Fibroblast of lung (primary cell): ENCODE measurements at regions not wholly inside any gene's neighbourhood (a gene's known extent, or its start where the extent isn't known, plus 50 kb on each side); places are given as distances from the start of the nearest gene placed in this dataset.

Source experiments
- DNase-seq, 2 donors: peaks; one replicate each; pipeline versions ENCODE4 v3.0.0 to v3.0.0-alpha.2; 2010; ENCODE audit warnings: low read depth in 2 of 2
- H2AFZ ChIP-seq: 2 replicates; pipeline ENCODE4 v1.5.1; 2012; ENCODE audit warnings: low read length, control low read depth, inconsistent platforms
- H3K27ac ChIP-seq: 2 replicates; pipeline ENCODE4 v1.5.1; 2011; ENCODE audit warnings: low read length, control low read depth; ENCODE audit not compliant: insufficient read depth
- H3K27me3 ChIP-seq: 2 replicates; pipeline ENCODE4 v1.5.1; 2011; ENCODE audit warnings: mild to moderate bottlenecking, low read length; ENCODE audit not compliant: control insufficient read depth, insufficient read depth
- H3K36me3 ChIP-seq: 2 replicates; pipeline ENCODE4 v1.5.1; 2011; ENCODE audit warnings: low read length; ENCODE audit not compliant: control insufficient read depth, insufficient read depth
- H3K4me1 ChIP-seq: 2 replicates; pipeline ENCODE4 v1.5.1; 2011; ENCODE audit warnings: low read length; ENCODE audit not compliant: control insufficient read depth, insufficient read depth; ENCODE audit errors: extremely low read depth
- H3K4me2 ChIP-seq: 2 replicates; pipeline ENCODE4 v1.5.1; 2011; ENCODE audit warnings: low read length, control low read depth; ENCODE audit not compliant: insufficient read depth; ENCODE audit errors: extremely low read depth
- H3K4me3 ChIP-seq, 4 experiments: fragments of 200-600 bp in 1 of 4; sonication (generic) in 1 of 4; replicated peaks in 1 of 4; 2 replicates each; pipeline ENCODE4 v1.5.1; 2011 to 2016; ENCODE audit warnings: low read length in 4 of 4, low read depth in 3 of 4, mild to moderate bottlenecking in 3 of 4, control low read depth in 2 of 4, inconsistent platforms in 1 of 4, mixed read lengths in 1 of 4; ENCODE audit not compliant: insufficient read depth in 1 of 4; ENCODE audit errors: control extremely low read depth in 1 of 4
- H3K79me2 ChIP-seq: 2 replicates; pipeline ENCODE4 v1.5.1; 2012; ENCODE audit warnings: mild to moderate bottlenecking, low read length, inconsistent platforms; ENCODE audit not compliant: control insufficient read depth, insufficient read depth
- H3K9ac ChIP-seq: 2 replicates; pipeline ENCODE4 v1.5.1; 2011; ENCODE audit warnings: mild to moderate bottlenecking, low read length, control low read depth; ENCODE audit not compliant: insufficient read depth
- H3K9me3 ChIP-seq: 2 replicates; pipeline ENCODE4 v1.5.1; 2012; ENCODE audit warnings: low read depth, low read length; ENCODE audit not compliant: control insufficient read depth, insufficient read depth
- H4K20me1 ChIP-seq: 2 replicates; pipeline ENCODE4 v1.5.1; 2011; ENCODE audit warnings: low read length; ENCODE audit not compliant: control insufficient read depth, insufficient read depth; ENCODE audit errors: extremely low read depth
- EZH2 ChIP-seq: IDR thresholded peaks from 2 replicates; pipeline ENCODE4 v1.5.1; 2012; ENCODE audit warnings: low read length, control low read depth, mild to moderate bottlenecking; ENCODE audit errors: missing control alignments
- TF ChIP-seq, protein P1 (sequence below), 2 donors: IDR thresholded peaks in 1 of 2; conservative IDR thresholded peaks in 1 of 2; 1 replicate in 1 of 2; 2 replicates in 1 of 2; pipeline ENCODE4 v1.5.1; 2011 to 2012; ENCODE audit warnings: low read length in 2 of 2, control low read depth in 1 of 2, inconsistent platforms in 1 of 2, low read depth in 1 of 2, mild to moderate bottlenecking in 1 of 2

DNA sequence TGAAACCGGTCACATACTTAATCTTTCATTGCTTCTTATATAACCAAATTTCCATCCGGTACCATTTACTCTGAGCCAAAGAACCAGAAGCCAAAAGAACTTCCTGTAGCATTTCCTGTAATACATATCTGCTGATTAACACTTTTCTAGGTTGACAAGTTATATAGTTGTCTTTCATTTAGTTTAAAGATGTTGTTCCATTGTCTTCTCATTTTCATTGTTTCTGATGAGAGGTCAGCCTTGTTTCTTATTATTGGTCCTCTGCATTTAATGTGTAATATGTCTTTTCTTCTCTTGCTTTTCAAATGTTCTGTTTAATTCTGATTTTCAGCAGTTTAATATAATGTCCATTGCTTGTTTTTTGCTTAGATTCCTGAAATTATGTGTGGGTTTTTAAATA lies 214.5 kb upstream of the CCN2 start:
- Histone ChIP-seq H3K9me3 (no peaks in the 10 kb centered on the region), H3K9ac (no peak overlapping the region), H3K27me3 (no peaks in the 10 kb centered on the region), H3K4me1 (no peaks in the 10 kb centered on the region), H3K27ac (no peak overlapping the region), H4K20me1 (no peaks in the 10 kb centered on the region), H3K79me2 (no peaks in the 10 kb centered on the region), H3K4me2 (no peak overlapping the region), H2AFZ (no peak overlapping the region), H3K4me3 (no peak overlapping the region), H3K36me3 (no peaks in the 10 kb centered on the region)
- no peak for TF ChIP-seq EZH2
- TF ChIP-seq, protein P1, sequence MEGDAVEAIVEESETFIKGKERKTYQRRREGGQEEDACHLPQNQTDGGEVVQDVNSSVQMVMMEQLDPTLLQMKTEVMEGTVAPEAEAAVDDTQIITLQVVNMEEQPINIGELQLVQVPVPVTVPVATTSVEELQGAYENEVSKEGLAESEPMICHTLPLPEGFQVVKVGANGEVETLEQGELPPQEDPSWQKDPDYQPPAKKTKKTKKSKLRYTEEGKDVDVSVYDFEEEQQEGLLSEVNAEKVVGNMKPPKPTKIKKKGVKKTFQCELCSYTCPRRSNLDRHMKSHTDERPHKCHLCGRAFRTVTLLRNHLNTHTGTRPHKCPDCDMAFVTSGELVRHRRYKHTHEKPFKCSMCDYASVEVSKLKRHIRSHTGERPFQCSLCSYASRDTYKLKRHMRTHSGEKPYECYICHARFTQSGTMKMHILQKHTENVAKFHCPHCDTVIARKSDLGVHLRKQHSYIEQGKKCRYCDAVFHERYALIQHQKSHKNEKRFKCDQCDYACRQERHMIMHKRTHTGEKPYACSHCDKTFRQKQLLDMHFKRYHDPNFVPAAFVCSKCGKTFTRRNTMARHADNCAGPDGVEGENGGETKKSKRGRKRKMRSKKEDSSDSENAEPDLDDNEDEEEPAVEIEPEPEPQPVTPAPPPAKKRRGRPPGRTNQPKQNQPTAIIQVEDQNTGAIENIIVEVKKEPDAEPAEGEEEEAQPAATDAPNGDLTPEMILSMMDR (conservative IDR thresholded peaks at IDR 0.05 in 1 of 2, IDR thresholded peaks at IDR 0.05 in 1 of 2; ENCODE audit: low read depth in 1 of 2, low read length in 2 of 2) = no peak
- DNase-seq = no peak

DNA sequence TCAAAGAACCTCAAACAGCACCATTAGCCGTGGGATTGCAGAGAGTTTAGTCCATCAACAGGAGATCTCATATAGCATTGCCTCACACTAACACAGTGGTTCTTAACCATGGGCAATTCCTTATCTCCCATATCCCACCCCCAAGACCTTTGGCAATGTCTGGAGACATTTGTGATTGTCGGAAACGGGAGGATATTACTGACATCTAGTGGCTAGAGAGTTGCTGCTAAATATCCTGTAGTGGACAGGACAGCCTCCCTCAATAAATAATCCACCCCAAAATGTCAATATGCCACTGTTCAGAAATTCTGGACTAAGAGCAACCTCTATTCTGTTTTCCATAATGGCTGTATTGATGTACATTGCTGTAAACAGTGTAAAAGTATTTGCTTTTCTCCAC lies 210.1 kb upstream of the CCN2 start:
- no peaks in the 10 kb centered on the region for H3K79me2 ChIP-seq
- TF ChIP-seq, protein P1 (conservative IDR thresholded peaks at IDR 0.05 in 1 of 2, IDR thresholded peaks at IDR 0.05 in 1 of 2; ENCODE audit: low read depth in 1 of 2, low read length in 2 of 2) = peak; percentile 74 to 76
- no peak for TF ChIP-seq EZH2
- H3K4me2 ChIP-seq = no peak overlapping the region
- H3K4me1 ChIP-seq = no peaks in the 10 kb centered on the region
- H3K4me3 ChIP-seq = no peak overlapping the region
- no peaks in the 10 kb centered on the region for H4K20me1 ChIP-seq
- H3K27me3 ChIP-seq = no peaks in the 10 kb centered on the region
- no peaks in the 10 kb centered on the region for H3K36me3 ChIP-seq
- peak; percentile 60 to 79 for DNase-seq
- no peaks in the 10 kb centered on the region for H3K9me3 ChIP-seq
- no peak overlapping the region for H3K27ac ChIP-seq
- H3K9ac ChIP-seq = no peak overlapping the region
- no peak overlapping the region for H2AFZ ChIP-seq

DNA sequence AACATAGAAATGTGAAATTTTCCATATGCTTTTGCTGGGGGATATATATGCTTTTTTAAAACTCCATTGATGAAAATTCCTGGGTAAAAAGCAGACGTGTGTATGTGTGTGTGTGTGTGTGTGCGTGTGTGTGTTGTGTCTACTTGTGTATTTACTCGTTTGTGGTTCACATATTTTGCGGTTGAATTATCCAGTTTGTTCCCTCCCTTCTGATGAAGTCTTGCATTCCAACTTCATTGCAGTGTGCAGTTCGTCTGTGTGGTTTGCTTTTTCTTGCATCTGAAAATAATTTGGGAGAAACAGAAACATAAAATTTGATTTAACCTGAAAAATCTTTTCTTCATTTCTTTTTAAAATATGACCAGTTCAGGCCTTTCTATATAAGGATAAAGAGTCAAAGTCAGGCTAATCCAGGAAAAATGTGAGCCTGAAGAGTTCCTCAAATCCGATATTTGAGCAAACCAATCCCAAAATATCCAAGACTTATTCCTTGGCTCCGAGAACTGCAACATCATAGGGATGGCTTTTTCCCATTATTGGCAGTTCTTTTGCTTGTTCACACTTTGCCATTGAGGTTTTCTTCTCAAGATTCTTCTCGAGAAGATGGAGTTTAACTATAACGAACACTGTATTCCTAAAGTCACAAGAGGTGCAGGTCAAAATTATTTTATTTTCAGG lies 202.2 kb upstream of the CCN2 start:
- Histone ChIP-seq H3K4me3 (peak overlapping the region in 2 of 4 experiments; percentile 15 to 21), H3K27ac (peak overlapping the region; percentile 82)

More for the DNA sequence above, 202.2 kb upstream of the CCN2 start:
- Histone ChIP-seq H2AFZ (peak overlapping the region; percentile 50), H3K27me3 (no peaks in the 10 kb centered on the region), H3K79me2 (no peaks in the 10 kb centered on the region), H3K9ac (peak overlapping the region; percentile 28), H4K20me1 (no peaks in the 10 kb centered on the region), H3K36me3 (no peaks in the 10 kb centered on the region), H3K4me1 (no peaks in the 10 kb centered on the region), H3K9me3 (no peaks in the 10 kb centered on the region), H3K4me2 (peak overlapping the region; percentile 73)
- TF ChIP-seq EZH2 = no peak
- TF ChIP-seq, protein P1 (conservative IDR thresholded peaks at IDR 0.05 in 1 of 2, IDR thresholded peaks at IDR 0.05 in 1 of 2; ENCODE audit: low read depth in 1 of 2, low read length in 2 of 2) = no peak
- DNase-seq = peak; percentile 86 to 95
